ENCODE measurements at regions not wholly inside any gene's neighbourhood (a gene's known extent, or its start where the extent isn't known, plus 50 kb on each side); places are given as distances from the start of the nearest gene placed in this dataset.
A peak's percentile ranks its signal among the peaks of the same experiment; 100 is the strongest.

- H3K4me1 ChIP-seq (ENCODE audit: control insufficient read depth, low read length), result peaks cover 5% of the 10 kb centered on the region; the same call in 1 of the 2 replicates
- H3K36me3 ChIP-seq (ENCODE audit: control insufficient read depth, low read length), result no peaks in the 10 kb centered on the region
- no peaks in the 10 kb centered on the region for H3K27me3 ChIP-seq (ENCODE audit: control insufficient read depth, low read length)
- H3K4me2 ChIP-seq (ENCODE audit: low read length), result no peak overlapping the region
- no peaks in the 10 kb centered on the region for H3K79me2 ChIP-seq (ENCODE audit: control insufficient read depth, low read length)
- TF ChIP-seq EZH2phosphoT487 (IDR thresholded peaks at IDR 0.05; ENCODE audit: borderline replicate concordance, low read length) (no peak), CTCF (IDR thresholded peaks at IDR 0.05; ENCODE audit: low read depth, low read length, poor library complexity, severe bottlenecking) (peak; percentile 11)
- no peaks in the 10 kb centered on the region for H3K9me2 ChIP-seq (replicated peaks; ENCODE audit: control insufficient read depth, low read length)
- H3K4me3 ChIP-seq (ENCODE audit: low read length), result no peak overlapping the region
- H4K20me1 ChIP-seq (ENCODE audit: control insufficient read depth, insufficient read depth, low read depth, low read length), result no peaks in the 10 kb centered on the region
- no peak overlapping the region for H3K27ac ChIP-seq (ENCODE audit: low read depth, low read length)
- no peaks in the 10 kb centered on the region for H3K9me3 ChIP-seq (ENCODE audit: control insufficient read depth, insufficient read depth, low read length)
- H3F3A ChIP-seq (ENCODE audit: control insufficient read depth, insufficient read depth), result no peaks in the 10 kb centered on the region
These were observed 239.0 kb upstream of the NAALADL2 start for GRCh38 chr3:174620138-174620537.

- no peaks in the 10 kb centered on the region for H3K9me2 ChIP-seq (replicated peaks; ENCODE audit: control insufficient read depth, low read length)
- no peaks in the 10 kb centered on the region for H3K79me2 ChIP-seq (ENCODE audit: control insufficient read depth, low read length)
- no peaks in the 10 kb centered on the region for H3F3A ChIP-seq (ENCODE audit: control insufficient read depth, insufficient read depth)
- H3K27ac ChIP-seq (ENCODE audit: low read depth, low read length), result no peak overlapping the region
- TF ChIP-seq EZH2phosphoT487 (IDR thresholded peaks at IDR 0.05; ENCODE audit: borderline replicate concordance, low read length), result no peak
- TF ChIP-seq CTCF (IDR thresholded peaks at IDR 0.05; ENCODE audit: low read depth, low read length, poor library complexity, severe bottlenecking), result no peak
- H3K4me1 ChIP-seq (ENCODE audit: control insufficient read depth, low read length), result peaks cover 5% of the 10 kb centered on the region; the same call in 1 of the 2 replicates
- H4K20me1 ChIP-seq (ENCODE audit: control insufficient read depth, insufficient read depth, low read depth, low read length), result no peaks in the 10 kb centered on the region
- H3K4me3 ChIP-seq (ENCODE audit: low read length), result no peak overlapping the region
- H3K9me3 ChIP-seq (ENCODE audit: control insufficient read depth, insufficient read depth, low read length), result no peaks in the 10 kb centered on the region
- no peak overlapping the region for H3K4me2 ChIP-seq (ENCODE audit: low read length)
- H3K27me3 ChIP-seq (ENCODE audit: control insufficient read depth, low read length), result no peaks in the 10 kb centered on the region
- no peaks in the 10 kb centered on the region for H3K36me3 ChIP-seq (ENCODE audit: control insufficient read depth, low read length)
These were observed 238.2 kb upstream of the NAALADL2 start for GRCh38 chr3:174620855-174621472.

- H3K4me1 ChIP-seq (ENCODE audit: control insufficient read depth, low read length), result no peaks in the 10 kb centered on the region
- TF ChIP-seq CTCF (IDR thresholded peaks at IDR 0.05; ENCODE audit: low read depth, low read length, poor library complexity, severe bottlenecking) (no peak), EZH2phosphoT487 (IDR thresholded peaks at IDR 0.05; ENCODE audit: borderline replicate concordance, low read length) (no peak)
- H3F3A ChIP-seq (ENCODE audit: control insufficient read depth, insufficient read depth), result no peaks in the 10 kb centered on the region
- no peaks in the 10 kb centered on the region for H3K36me3 ChIP-seq (ENCODE audit: control insufficient read depth, low read length)
- no peaks in the 10 kb centered on the region for H3K27me3 ChIP-seq (ENCODE audit: control insufficient read depth, low read length)
- no peak overlapping the region for H3K4me2 ChIP-seq (ENCODE audit: low read length)
- no peak overlapping the region for H3K27ac ChIP-seq (ENCODE audit: low read depth, low read length)
- H4K20me1 ChIP-seq (ENCODE audit: control insufficient read depth, insufficient read depth, low read depth, low read length), result no peaks in the 10 kb centered on the region
- H3K79me2 ChIP-seq (ENCODE audit: control insufficient read depth, low read length), result no peaks in the 10 kb centered on the region
- no peak overlapping the region for H3K4me3 ChIP-seq (ENCODE audit: low read length)
- no peaks in the 10 kb centered on the region for H3K9me3 ChIP-seq (ENCODE audit: control insufficient read depth, insufficient read depth, low read length)
- no peaks in the 10 kb centered on the region for H3K9me2 ChIP-seq (replicated peaks; ENCODE audit: control insufficient read depth, low read length)
These were observed 225.8 kb upstream of the NAALADL2 start for GRCh38 chr3:174633342-174633741.
